Uterus (tissue), 2 donors: ENCODE measurements at regions not wholly inside any gene's neighbourhood (a gene's known extent, or its start where the extent isn't known, plus 50 kb on each side); places are given as distances from the start of the nearest gene placed in this dataset.

Source experiments
- CTCF ChIP-seq, 4 experiments: fragments of 200-600 bp in 2 of 4; fragments of 450-650 bp in 2 of 4; sonication (generic) in 2 of 4; IDR thresholded peaks; one replicate each; pipeline ENCODE4 v1.5.1; 2016 to 2019; ENCODE audit warnings: antibody characterized with exemption in 4 of 4, mild to moderate bottlenecking in 2 of 4, moderate library complexity in 1 of 4
- POLR2A ChIP-seq, 2 donors: fragments of 450-650 bp; IDR thresholded peaks; one replicate each; pipeline ENCODE4 v1.6.1; 2016; ENCODE audit warnings: antibody characterized with exemption in 2 of 2, mild to moderate bottlenecking in 1 of 2, moderate library complexity in 1 of 2

- no peak for TF ChIP-seq CTCF (IDR thresholded peaks at IDR 0.05)
- no peak for TF ChIP-seq POLR2A (IDR thresholded peaks at IDR 0.05)
These were observed 125.0 kb upstream of the LPCAT1 start for GRCh38 chr5:1648806-1649205.
